C4-2B (cell line): ENCODE measurements at regions not wholly inside any gene's neighbourhood (a gene's known extent, or its start where the extent isn't known, plus 50 kb on each side); places are given as distances from the start of the nearest gene placed in this dataset.

Source experiments
- ZFX ChIP-seq: fragments of 450-650 bp; IDR thresholded peaks from 2 replicates; pipeline ENCODE4 v1.6.1; 2017
- TF ChIP-seq, protein P1 (sequence below): fragments of 450-650 bp; conservative IDR thresholded peaks from 2 replicates; pipeline ENCODE4 v1.5.1; 2017; ENCODE audit warnings: mild to moderate bottlenecking

DNA sequence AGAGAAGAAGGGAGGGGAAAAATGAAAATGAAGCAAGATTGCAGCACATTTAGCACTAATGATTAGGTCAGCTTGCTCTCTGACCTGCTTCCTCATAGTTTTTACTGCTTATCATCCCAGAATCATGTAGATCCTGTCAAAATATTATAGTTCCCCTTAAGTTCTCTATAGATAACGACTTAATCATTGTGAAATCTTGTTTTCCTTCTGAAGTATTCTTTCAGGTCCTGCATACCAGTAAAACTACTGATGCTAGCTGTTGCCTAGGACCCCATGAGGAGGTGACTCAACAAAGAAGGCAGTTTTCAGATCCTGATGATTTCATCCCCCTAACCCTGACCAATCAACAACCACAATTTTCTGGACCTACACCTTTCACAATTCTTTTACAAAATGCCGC, 1131.7 kb downstream of the SLITRK5 start:
- TF ChIP-seq, protein P1, sequence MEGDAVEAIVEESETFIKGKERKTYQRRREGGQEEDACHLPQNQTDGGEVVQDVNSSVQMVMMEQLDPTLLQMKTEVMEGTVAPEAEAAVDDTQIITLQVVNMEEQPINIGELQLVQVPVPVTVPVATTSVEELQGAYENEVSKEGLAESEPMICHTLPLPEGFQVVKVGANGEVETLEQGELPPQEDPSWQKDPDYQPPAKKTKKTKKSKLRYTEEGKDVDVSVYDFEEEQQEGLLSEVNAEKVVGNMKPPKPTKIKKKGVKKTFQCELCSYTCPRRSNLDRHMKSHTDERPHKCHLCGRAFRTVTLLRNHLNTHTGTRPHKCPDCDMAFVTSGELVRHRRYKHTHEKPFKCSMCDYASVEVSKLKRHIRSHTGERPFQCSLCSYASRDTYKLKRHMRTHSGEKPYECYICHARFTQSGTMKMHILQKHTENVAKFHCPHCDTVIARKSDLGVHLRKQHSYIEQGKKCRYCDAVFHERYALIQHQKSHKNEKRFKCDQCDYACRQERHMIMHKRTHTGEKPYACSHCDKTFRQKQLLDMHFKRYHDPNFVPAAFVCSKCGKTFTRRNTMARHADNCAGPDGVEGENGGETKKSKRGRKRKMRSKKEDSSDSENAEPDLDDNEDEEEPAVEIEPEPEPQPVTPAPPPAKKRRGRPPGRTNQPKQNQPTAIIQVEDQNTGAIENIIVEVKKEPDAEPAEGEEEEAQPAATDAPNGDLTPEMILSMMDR = no peak
- no peak for TF ChIP-seq ZFX
